Suprapubic skin (tissue), 4 donors: ENCODE measurements at regions not wholly inside any gene's neighbourhood (a gene's known extent, or its start where the extent isn't known, plus 50 kb on each side); places are given as distances from the start of the nearest gene placed in this dataset.

Experiments used
- DNase-seq, 2 donors: peaks; one replicate each; pipeline ENCODE4 v3.0.0-alpha.2; 2019; ENCODE audit warnings: low spot score in 2 of 2
- H3K27ac ChIP-seq: fragments of 200-600 bp; sonication (generic); one replicate; pipeline ENCODE4 v1.5.1; 2019
- H3K27me3 ChIP-seq: fragments of 200-600 bp; sonication (generic); one replicate; pipeline ENCODE4 v1.5.1; 2019
- H3K36me3 ChIP-seq: fragments of 200-600 bp; sonication (generic); one replicate; pipeline ENCODE4 v1.5.1; 2019
- H3K4me1 ChIP-seq: fragments of 200-600 bp; sonication (generic); one replicate; pipeline ENCODE4 v1.5.1; 2019
- H3K4me3 ChIP-seq: fragments of 200-600 bp; sonication (generic); one replicate; pipeline ENCODE4 v1.5.1; 2019; ENCODE audit warnings: mild to moderate bottlenecking
- H3K9me3 ChIP-seq: fragments of 200-600 bp; sonication (generic); one replicate; pipeline ENCODE4 v1.5.1; 2019
- EP300 ChIP-seq: sonication (generic); formaldehyde crosslinking; IDR thresholded peaks from one replicate; pipeline ENCODE4 v1.6.1; 2017; ENCODE audit warnings: antibody characterized with exemption
- POLR2A ChIP-seq, 2 donors: fragments of 450-650 bp; IDR thresholded peaks; one replicate each; pipeline ENCODE4 v1.6.1; 2017; ENCODE audit warnings: antibody characterized with exemption in 2 of 2, mild to moderate bottlenecking in 2 of 2, moderate library complexity in 2 of 2
- POLR2AphosphoS5 ChIP-seq, 3 donors: sonication (generic); formaldehyde crosslinking; IDR thresholded peaks; one replicate each; pipeline ENCODE4 v1.6.1; 2017; ENCODE audit warnings: antibody characterized with exemption in 3 of 3
- WGBS: methylation state at CpG from one replicate; pipeline ENCODE4 v1.1.5; 2018; 5-methylcytosine and 5-hydroxymethylcytosine counted together
- TF ChIP-seq, protein P1 (sequence below), 2 donors: fragments of 200-600 bp in 1 of 2; fragments of 450-650 bp in 1 of 2; sonication (generic) in 1 of 2; IDR thresholded peaks; one replicate each; pipeline ENCODE4 v1.5.1; 2016 to 2019; ENCODE audit warnings: antibody characterized with exemption in 2 of 2, mild to moderate bottlenecking in 1 of 2, moderate library complexity in 1 of 2

DNA sequence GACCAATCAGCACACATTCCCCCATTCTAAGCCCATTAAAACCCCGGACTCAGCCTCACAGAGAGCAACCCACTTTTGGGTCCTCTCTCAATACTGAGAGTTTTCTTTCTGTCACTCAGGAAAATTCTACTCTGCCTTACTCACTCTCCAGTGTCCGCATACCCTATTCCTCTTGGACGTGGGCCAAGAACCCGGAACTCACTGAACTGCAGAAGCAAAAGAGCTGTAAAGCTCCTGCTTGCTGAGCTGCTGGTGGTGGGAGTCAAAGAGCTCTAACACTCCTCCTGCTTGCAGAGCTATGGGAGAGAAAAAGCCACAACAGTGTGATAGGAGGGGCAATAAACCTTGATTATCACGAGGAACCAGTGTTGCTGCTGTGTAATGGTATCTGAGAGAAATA, 386.9 kb downstream of the POM121L12 start:
- Histone ChIP-seq H3K27me3 (no peaks in the 10 kb centered on the region), H3K4me3 (no peak overlapping the region), H3K9me3 (no peaks in the 10 kb centered on the region), H3K4me1 (no peaks in the 10 kb centered on the region), H3K36me3 (no peaks in the 10 kb centered on the region), H3K27ac (no peak overlapping the region)
- 63% methylated on average over 5 of the region's 5 CpGs for WGBS
- no peak for TF ChIP-seq POLR2AphosphoS5 (IDR thresholded peaks at IDR 0.05)
- no peak for TF ChIP-seq EP300
- TF ChIP-seq, protein P1, sequence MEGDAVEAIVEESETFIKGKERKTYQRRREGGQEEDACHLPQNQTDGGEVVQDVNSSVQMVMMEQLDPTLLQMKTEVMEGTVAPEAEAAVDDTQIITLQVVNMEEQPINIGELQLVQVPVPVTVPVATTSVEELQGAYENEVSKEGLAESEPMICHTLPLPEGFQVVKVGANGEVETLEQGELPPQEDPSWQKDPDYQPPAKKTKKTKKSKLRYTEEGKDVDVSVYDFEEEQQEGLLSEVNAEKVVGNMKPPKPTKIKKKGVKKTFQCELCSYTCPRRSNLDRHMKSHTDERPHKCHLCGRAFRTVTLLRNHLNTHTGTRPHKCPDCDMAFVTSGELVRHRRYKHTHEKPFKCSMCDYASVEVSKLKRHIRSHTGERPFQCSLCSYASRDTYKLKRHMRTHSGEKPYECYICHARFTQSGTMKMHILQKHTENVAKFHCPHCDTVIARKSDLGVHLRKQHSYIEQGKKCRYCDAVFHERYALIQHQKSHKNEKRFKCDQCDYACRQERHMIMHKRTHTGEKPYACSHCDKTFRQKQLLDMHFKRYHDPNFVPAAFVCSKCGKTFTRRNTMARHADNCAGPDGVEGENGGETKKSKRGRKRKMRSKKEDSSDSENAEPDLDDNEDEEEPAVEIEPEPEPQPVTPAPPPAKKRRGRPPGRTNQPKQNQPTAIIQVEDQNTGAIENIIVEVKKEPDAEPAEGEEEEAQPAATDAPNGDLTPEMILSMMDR (IDR thresholded peaks at IDR 0.05): no peak
- TF ChIP-seq POLR2A (IDR thresholded peaks at IDR 0.05): no peak
- no peak for DNase-seq

DNA sequence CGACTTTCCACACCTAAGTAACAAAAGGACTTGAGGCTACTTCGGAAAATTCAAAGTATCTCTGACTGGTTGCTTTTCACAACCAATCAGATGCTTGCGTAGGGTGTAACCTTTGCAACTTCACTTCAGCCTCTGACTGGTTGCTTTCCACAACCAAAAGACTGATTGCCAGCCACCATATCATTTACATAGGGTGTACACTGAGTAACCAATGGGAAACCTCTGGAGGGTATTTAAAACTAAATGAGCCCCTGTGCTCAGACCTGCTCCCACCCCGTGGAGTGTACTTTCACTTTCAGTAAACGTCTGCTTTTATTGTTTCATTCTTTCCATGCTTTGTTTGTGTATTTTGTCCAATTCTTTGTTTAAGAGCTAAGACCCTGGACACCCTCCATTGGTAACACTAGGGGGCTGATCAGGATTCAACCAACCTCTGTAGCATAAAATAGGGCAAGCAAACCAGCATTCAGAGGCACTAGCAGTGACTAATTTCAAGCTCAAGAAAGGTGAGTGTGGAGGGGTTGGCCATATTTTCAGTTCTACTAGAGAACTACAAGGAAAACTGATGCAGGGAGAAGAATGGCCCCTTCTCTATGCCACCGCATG, 390.8 kb downstream of the POM121L12 start:
- Histone ChIP-seq H3K9me3 (no peaks in the 10 kb centered on the region), H3K36me3 (no peaks in the 10 kb centered on the region), H3K27me3 (no peaks in the 10 kb centered on the region), H3K27ac (no peak overlapping the region), H3K4me3 (no peak overlapping the region), H3K4me1 (no peaks in the 10 kb centered on the region)
- no peak for DNase-seq
- 79% methylated on average over 6 of the region's 6 CpGs for WGBS
- no peak for TF ChIP-seq POLR2A (IDR thresholded peaks at IDR 0.05)
- TF ChIP-seq EP300: no peak
- TF ChIP-seq, protein P1 (IDR thresholded peaks at IDR 0.05): no peak
- TF ChIP-seq POLR2AphosphoS5 (IDR thresholded peaks at IDR 0.05): no peak

DNA sequence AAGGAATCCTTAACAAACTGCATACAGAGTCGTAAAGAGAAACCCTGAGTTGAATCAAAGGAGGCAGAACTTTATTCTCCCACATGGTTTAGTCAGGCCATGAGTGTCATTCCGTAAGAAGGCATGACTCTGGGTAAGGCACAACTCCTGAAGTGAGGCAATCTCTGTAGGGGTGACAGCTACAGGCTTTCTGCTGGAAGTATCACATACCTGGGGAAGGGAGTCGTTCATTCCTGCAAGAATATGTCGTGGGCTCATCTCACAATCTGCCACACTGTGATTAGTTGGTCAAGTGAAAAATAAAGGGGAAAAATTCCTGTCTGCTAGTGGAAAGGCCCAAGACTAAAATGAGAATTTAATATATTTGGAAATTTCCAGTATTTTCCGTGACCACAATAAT, 392.6 kb downstream of the POM121L12 start:
- Histone ChIP-seq H3K4me3 (no peak overlapping the region), H3K27me3 (no peaks in the 10 kb centered on the region), H3K9me3 (no peaks in the 10 kb centered on the region), H3K4me1 (no peaks in the 10 kb centered on the region), H3K27ac (no peak overlapping the region), H3K36me3 (no peaks in the 10 kb centered on the region)
- no peak for DNase-seq
- TF ChIP-seq, protein P1 (IDR thresholded peaks at IDR 0.05): no peak
- 76% methylated on average over 5 of the region's 5 CpGs for WGBS

DNA sequence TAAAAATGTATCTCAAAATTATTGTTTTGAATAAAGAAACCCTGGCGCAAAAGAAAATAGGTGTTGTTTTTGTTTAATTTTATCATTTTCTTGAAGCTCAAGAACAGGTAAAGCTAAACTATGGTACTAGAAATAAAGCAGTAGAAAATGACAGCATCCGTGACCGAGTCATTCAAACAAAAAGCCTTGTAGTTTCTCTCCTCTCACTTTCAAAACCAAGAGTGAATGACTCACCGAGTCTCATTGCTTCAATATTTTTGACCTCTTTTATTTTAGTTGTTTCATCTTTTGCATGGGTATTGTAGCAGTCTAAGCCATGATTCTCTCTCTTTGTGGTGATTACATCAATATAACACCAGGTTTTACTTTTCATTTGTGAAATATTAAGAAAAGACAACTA, 396.5 kb downstream of the POM121L12 start:
- no peak overlapping the region for H3K4me3 ChIP-seq
- H3K9me3 ChIP-seq: no peaks in the 10 kb centered on the region
- H3K27me3 ChIP-seq: no peaks in the 10 kb centered on the region
- H3K36me3 ChIP-seq: no peaks in the 10 kb centered on the region
- DNase-seq: no peak
- no peaks in the 10 kb centered on the region for H3K4me1 ChIP-seq
- H3K27ac ChIP-seq: no peak overlapping the region
- 92% methylated on average over 4 of the region's 4 CpGs for WGBS
- no peak for TF ChIP-seq POLR2A (IDR thresholded peaks at IDR 0.05)
- TF ChIP-seq, protein P1 (IDR thresholded peaks at IDR 0.05): no peak
- no peak for TF ChIP-seq EP300
- TF ChIP-seq POLR2AphosphoS5 (IDR thresholded peaks at IDR 0.05): no peak

DNA sequence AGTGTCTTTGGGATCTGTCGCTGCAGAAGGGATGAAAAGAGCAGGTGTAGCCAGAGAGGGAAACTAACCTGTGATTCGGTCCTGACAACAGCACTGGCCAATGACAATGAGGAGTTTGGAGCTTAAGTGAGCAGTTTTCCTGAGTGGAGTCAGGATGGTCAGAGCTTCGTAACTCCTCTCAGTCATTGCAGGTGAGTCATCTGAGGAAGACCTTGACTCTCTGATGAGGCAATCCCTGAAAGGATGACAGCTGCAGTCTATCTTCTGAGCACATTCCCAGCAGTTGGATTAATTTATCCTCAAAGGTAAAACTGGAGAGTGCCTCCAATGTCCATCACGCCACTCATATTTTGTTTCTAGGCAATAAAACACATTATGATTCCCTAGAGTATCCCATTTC, 401.9 kb downstream of the POM121L12 start:
- 83% methylated on average over 4 of the region's 4 CpGs for WGBS
- TF ChIP-seq, protein P1 (IDR thresholded peaks at IDR 0.05): no peak
- no peak for TF ChIP-seq POLR2A (IDR thresholded peaks at IDR 0.05)
- TF ChIP-seq EP300: no peak
- no peak for TF ChIP-seq POLR2AphosphoS5 (IDR thresholded peaks at IDR 0.05)
- H3K4me1 ChIP-seq: no peaks in the 10 kb centered on the region
- H3K4me3 ChIP-seq: no peak overlapping the region
- no peak overlapping the region for H3K27ac ChIP-seq
- H3K27me3 ChIP-seq: no peaks in the 10 kb centered on the region
- H3K9me3 ChIP-seq: no peaks in the 10 kb centered on the region
- no peaks in the 10 kb centered on the region for H3K36me3 ChIP-seq
- no peak for DNase-seq
